HG03460 (cell line): ENCODE measurements at regions not wholly inside any gene's neighbourhood (a gene's known extent, or its start where the extent isn't known, plus 50 kb on each side); places are given as distances from the start of the nearest gene placed in this dataset.

ENCODE experiments used
- ATAC-seq: cut with Tn5 transposase; IDR thresholded peaks from one replicate; pipeline ENCODE4 v1.9.1; 2021; ENCODE audit not compliant: unreplicated experiment

DNA sequence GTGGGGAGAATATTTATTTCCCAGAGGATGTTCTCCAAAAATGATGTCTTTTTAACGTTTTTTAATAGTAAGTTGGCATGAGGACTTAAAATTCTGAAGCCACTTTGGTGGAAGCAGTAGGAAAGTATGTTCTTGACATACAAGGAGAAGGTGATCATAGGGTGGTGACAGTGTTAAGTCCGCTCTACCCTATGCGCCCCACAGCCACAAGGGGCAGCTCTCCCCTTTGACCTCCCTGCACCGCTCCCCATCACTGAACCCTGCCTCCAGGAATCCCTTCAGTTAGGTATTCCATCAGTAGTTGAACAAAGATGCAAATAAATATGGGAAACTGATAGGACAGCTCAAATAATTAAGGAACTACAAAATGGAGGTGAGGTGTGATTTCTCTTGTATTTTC, 111.4 kb downstream of the PLEKHG1 start:
- no peak for ATAC-seq

DNA sequence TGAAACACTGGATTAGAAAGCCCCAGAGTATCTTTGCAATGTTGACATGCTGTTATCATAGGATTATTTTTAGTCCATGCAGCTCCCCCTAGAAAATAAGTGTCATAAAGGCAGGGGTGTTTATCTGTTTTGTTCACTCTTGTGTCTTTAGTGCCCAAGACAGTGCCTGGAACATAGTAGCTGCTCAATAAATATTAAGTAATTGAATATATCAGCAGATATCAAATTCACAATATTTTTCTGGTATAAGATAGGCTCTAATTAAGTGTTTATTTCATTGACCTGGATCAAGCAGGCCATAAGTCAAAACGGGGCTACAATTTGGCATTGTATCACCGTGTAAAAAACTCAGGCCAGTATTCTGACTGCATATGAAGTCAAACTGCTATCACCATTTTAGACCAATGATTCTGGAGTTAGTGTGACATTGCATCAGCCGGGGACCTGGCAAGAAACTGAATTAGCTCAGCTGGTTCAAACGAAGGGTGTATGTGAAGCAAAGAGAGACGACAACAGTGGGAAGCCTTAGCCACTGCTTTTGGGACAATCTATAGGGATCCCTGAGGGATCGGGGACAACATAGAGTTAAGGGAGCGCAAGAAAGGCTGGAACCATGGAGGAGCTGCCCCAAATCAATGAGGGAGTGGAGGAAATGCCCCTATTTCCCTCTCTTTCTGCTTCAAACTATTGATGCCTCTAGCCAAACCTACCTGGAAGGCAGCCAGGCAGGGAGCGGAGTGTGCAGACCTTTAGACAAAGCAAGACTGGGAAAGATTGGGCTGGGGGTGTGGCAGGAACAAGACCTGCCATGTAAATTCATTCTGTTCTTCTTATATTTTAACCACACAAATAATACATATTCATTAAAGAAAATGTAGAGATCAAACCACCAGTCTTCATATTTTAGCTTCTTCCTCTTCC, 112.2 kb downstream of the PLEKHG1 start:
- no peak for ATAC-seq

DNA sequence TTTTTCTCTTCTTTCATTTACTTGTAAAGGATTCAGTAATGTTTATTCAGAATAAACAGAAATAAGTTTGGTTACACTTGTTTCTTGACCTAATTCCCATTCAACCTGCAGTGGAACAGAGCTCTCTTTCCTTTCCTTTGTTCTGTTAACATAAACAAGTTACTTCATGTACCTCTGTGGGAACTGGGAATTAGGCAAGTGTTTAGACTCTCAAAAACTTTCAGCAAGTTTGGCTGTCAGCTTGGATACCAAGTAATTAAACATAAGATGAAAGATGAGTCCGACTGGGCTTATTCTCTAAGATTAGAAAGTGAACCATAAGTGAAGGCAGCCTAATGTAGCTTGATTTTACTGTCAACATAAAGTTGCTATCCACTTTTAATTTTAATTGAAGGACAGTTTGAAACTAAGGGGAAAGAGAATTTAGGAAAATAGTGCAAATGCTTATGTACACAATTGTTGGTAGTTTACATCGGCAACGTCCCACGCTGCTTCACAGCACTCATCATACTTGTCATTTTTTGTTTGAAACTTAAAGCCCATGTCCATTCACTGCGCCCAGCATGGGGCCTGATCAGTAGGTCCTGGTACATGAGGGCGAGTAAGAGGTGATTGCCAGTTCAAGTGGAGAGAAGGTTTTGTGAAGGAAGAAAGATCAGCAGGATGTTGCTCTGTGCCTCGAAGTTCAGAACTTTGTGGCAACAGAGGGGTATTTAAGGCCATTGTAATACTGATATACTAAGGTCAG, 113.0 kb downstream of the PLEKHG1 start:
- no peak for ATAC-seq

DNA sequence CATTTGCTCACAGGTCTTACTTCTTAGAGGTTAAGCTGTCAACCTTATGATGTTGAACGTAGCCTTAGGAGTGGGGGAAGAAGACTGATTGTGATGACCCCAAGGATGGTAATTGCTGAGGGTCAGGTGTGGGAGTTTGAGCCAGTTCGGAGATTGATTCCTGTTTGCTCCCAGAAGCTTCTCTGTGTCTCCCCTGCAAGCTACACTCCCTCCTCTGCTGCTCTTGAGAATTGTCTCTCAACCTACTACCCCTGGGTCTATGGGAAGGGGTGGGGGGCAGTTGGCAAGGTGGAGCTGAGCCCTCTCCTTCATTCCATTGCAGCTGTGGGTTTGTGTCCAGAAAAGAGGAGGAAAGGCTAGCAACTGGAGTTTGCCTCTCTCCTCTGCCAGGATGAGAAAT, 113.8 kb downstream of the PLEKHG1 start:
- no peak for ATAC-seq

DNA sequence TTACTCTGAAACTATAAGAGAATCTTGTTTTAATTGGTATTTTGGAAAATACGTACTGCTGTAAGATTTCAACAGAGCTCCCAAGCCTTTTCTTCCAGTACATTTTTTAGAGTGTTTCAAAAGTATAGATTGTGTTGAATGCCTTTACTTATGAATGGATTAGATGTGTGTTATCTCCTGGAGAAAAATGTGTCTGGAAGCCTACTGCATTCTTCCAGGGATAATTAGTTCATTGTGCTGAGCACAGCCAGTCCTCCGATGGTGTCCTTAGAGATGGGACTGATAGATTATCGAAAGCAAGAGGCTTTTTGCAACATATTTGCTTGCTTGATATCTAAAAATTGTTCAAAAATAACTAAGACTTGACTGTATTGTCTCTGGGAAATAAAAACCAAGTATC, 114.2 kb downstream of the PLEKHG1 start:
- ATAC-seq = no peak

DNA sequence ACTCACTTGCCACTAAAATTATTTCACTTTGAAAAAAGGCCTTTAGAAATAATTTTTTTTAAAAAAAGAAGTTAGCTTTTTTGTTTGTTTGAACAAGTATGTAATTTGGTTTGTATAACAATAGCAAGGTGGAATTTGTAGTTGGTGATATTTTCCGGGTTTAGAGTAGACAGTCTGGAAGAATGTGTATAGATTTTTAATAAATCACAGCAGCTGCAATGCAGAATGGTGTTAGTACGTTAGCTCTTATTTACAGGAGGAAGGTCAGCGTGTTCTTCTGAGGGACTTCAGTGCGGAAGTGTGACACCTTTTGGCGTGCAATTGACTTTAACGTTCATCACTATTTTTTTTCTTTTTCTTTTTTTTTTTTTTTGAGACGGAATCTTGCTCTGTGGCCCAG, 115.4 kb downstream of the PLEKHG1 start:
- no peak for ATAC-seq

DNA sequence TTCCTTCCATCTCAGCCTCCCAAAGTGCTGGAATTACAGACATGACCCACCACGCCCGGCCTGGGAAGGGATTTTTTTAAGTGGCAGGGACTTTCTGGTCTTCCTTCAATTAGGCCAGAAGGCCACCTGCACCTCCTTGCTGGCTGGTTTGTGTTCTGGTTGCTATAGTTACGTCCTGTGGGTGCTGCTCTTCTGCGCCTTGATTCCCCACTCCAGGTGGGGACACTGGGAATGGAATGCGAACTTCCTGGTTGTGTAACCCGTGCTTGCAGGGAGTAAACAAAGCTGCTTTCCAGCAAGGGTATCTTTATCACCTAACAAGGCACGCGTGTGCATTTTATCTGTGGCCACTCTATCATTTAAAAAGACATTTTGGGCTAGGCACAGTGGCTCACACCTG, 117.7 kb downstream of the PLEKHG1 start:
- ATAC-seq = no peak

DNA sequence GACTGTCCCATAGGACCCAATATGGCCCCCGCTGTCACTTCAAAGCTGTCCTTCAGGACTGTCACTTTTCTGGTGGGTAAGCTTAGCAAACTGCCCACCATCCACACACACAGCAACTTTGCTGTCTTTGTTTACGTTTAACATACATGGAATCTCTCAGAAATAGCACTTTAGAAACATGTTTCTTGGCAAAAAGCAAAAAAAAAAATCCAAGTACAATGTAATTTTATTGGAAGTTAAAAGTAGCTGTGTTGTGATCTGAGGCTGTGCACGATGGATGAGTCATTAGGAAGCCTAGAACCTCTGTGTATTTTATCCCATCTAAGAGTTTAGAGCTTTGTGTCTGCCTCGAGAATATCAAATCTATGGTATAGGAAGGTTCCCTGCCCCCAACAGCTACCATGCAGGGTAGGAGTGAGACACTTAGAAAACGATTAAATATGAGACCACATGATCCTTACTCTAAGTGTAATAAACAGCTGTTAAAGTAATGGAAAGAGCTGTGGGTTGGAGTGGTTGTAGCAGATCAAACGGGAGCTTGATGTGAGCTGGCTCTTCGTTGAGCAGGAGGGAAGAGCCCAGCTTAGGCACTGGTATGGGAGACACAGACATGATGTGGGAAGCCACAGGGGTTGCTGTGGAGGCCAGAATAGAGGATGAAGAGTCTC, 119.5 kb downstream of the PLEKHG1 start:
- ATAC-seq = no peak

DNA sequence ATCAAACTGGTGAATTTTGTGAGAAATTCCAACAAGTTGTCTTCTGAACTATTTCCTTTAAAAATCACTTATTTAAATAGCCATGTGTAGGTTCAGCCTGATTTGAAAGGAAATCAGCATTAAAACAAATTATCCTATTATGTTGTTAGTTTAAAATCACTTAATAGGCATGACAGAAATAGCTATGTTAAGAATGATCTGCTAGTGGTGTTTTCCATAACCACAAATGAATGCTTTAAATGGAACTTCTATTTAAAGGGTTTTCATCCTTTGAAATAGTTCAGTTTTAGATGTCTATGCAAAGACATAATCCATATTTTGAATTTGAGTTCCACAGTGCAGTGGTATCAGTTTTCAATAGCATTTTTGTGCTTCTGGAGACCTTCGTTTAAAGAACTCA, 120.1 kb downstream of the PLEKHG1 start:
- no peak for ATAC-seq

DNA sequence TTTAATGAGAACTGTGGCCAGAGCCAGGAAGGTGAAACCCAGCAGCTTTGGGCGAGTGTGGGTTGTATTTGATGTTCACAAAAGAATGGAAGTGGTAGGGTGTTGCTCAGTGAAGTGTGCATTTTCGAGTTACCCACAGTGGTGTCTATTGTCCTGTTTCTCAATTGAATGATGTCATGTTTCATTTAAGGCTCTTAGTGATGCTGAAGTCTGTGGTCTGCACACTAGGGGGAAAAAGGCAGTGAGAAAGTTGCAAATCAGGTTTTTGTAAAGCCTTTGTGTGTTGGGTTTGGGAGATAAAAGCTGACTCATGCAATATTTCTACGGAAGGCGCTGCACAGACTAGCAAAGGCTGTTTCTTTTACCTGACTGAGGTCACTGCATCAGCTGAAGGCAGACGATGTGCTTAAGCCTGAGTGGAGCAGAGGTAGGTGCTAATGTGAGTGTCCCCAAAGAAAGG, 121.1 kb downstream of the PLEKHG1 start:
- ATAC-seq = peak; percentile 97

DNA sequence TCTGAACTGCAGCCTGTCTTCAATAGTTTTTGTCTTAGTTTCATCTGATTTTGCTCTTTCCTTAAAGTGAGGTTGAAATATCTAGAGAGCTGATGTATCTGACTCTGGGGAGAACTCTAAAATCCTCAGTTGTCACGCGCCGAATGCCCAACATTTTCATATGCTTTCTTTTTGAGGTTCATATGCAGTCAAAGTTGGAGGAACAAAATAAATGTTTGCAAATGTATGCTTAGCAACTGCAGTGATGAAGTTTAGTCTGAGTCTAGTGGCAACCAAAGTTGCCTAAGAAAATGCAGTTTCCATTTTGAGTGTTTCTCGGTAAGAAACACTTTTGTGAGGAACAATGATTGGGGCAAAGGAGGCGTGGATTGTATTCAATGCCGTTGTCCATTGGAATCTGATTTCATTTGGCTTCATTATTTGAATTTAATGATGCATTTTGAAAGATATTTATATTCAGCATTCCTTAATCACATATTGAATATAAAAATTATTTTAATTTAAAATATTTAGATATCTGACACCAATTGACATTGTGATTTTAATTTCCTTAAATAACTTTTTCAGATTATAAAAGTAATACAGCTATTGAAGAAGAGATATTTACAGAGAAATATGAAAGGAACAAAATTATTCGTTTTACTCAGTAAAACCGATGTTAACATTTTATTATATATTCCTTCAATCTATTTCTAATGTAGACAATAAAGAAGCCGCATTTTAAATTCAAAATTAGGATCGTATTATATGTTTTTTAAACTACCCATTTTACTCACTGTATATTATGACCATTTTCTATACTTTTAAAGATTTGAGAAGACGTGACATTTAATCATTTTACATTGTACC, 122.0 kb downstream of the PLEKHG1 start:
- ATAC-seq = no peak

DNA sequence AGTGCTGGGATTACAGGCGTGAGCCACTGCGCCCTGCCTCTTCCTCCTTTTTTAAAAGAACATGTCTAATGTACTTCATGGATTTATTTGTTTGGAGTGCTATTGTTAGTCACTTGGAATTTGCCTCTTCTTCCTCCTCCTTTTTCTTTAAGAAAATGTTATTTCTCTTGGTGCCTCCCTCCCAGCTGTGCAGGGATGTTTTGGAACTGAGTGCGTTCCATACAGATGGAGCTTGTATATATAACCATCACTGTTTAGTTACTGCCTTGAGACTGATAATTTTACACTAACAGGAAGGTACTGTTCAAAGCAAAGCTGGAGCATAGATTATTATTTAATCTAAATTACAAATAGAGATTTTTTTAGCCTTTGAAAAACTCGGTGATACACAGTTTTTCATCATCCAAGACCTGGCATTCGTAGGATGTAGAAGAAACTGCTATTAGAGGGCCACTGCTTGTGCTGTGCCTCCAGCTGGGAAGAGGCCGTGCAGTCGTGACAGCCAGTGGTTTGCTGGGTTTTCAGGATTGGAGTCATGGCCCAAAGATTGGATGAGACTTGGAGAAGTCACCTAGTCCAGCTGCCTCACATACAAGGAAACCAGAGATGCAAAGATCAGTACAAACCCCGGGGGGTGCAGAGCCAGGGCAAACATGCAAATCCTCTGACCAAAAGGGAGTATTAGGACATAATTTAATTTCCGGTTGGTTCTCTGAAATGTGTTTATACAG, 123.1 kb downstream of the PLEKHG1 start:
- no peak for ATAC-seq

DNA sequence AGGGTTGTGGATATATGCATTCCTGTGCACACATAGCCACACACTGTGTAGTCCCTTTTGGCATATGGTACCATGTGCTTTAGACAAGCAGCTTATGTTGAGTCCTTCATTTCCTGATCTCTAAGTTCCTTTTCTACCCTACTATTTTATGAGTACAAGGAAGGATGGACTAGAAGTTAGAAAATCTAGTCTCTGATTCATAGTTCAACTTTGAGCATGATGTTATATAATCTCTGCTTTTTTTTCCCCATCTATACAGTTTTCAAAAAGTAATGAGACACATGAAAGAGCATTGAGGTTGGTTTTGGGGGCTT, 123.6 kb downstream of the PLEKHG1 start:
- ATAC-seq = no peak

DNA sequence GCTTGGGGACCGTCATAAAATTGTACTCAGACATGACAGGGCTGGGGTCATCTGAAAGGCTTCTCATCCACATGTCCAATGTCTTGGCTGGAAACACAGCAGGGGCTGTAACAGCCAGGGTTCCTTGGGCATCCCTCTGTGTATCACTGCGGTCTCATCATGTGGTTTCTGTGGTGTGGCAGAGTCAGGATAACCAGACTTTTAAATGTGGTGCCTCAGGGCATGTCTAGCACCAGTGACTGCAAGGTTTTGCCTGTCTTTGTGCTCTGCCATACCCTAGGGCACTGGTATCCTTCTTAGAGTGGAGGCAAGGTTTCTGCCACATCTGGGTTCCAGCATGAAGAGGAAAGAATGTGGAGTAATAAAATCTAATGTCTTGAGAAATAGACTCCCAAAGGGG, 124.2 kb downstream of the PLEKHG1 start:
- no peak for ATAC-seq

DNA sequence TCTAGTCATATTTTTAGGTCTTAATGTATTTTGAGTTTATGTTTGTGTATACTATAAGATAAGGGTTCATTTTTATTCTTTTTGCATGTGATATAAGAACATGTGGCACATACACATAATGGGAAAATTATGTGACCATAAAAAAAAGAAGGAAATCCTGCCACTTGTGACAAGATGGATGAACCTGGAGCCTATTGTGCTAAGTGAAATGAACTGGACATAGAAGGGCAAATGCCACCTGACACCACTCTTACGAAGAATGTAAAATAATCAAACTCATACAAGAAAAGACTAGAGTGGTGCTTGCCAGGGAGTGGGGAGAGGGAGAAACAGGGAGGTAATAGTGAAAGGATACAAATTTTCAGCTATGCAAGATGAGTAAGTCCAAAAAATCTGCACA, 126.1 kb downstream of the PLEKHG1 start:
- ATAC-seq = no peak

DNA sequence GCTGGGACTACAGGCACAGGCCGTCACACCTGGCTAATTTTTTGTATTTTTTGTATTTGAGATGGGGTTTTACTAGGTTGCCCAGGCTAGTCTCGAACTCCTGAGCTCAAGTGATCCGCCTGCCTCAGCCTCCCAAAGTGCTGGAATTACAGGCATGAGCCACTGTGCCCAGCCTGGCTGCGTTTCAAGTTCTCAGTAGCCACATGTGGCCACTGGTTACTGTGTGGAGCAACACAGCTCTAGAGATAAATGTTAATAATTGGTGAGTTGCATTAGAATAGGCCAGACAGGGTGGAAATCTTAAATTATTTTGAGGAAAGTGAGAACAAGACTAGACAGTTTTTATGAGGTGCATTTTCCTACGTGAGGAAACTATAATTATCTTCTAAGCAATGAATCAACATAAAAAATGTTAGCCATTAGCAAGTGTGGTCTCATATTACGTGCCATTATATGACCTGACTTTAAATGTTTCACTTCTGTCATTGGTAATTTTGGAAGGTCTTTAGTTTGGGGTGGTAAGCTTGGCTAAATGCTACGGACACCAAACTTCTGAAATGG, 129.6 kb downstream of the PLEKHG1 start:
- ATAC-seq = no peak

DNA sequence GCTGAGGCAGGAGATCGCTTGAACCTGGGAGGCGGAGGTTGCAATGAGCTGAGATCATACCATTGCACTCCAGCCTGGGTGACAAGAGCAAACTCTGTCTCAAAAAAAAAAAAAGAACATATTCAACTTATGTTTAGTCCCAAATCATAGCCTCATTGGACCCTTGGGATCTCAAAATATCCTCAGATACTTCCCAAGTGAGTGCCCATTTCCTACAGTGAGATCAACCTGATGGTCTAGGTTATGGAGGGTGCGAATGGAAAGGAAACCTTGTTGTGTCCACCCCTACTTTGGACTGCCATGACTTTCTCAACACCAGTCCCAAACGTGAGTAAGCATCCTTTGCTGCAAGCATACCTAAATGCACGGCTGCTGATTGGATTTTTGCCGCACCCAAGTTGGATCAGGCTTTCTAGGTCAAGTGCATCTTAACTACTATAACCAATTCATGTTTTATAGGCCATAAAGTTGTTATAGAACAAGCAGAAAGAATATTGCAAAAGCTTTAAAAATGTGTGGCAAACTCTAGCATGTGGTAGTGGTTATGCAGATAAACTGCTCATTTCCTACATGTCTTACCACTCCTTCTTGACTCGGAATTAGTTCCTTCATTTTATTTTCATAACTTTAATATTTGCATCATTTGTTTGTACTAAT, 131.2 kb downstream of the PLEKHG1 start:
- ATAC-seq = no peak

DNA sequence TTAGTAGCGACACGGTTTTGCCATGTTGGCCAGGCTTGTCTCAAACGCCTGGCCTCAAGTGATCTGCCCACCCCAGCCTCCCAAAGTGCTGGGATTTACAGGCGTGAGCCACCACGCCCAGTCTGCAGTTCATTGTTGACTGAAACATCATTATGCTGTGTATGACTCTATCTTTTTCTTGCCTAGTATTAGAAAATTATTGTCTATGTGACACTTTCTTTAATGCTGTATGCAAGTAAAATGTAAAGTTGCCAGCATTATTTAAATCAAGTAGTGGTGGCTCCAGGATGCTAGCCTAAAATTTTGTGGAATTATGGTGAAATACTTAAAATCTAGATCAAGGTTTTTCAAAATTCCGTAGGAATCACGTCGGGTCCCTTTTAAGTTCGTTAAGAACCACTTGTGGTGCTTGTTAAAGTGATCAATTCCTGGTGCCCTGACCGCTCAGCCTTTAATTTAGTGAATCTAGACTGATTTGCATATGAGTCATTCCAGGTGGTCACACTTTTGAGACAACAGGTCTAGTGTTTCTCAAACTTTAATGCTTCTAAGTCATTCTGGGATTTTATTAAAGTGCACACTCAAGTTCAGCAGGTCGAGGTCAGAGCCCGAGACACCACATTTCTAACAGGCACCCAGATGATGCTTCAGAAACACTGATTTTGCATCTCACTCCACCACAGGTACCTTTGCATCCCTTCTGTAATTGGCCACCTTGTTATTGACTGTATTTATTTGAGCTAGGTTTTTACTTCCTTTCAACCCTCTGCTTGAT, 132.6 kb upstream of the MTHFD1L start:
- peak; percentile 54 for ATAC-seq

DNA sequence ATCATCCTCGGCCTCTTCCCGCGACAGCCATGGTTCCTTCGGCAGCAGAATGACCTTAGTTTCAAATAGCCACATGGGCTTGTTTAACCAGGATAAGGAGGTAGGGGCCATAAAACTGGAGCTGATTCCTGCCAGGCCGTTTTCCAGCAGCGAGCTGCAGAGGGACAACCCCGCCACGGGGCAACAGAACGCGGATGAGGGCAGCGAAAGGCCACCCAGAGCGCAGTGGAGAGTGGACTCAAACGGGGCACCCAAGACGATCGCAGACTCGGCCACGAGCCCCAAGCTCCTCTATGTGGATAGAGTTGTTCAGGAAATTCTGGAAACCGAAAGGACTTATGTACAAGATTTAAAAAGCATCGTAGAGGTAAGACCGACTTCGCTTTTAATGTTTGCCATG, 131.8 kb upstream of the MTHFD1L start:
- ATAC-seq = no peak
